AG09309 (cell line): ENCODE measurements at regions not wholly inside any gene's neighbourhood (a gene's known extent, or its start where the extent isn't known, plus 50 kb on each side); places are given as distances from the start of the nearest gene placed in this dataset.

Experiments used
- DNase-seq: peaks from one replicate; pipeline ENCODE4 v3.0.0-alpha.2; 2010; ENCODE audit warnings: low read depth
- H3K4me3 ChIP-seq: 2 replicates; pipeline ENCODE4 v1.5.1; 2011; ENCODE audit warnings: mild to moderate bottlenecking, low read depth, low read length, moderate library complexity; ENCODE audit not compliant: control insufficient read depth
- CTCF ChIP-seq: IDR thresholded peaks from 2 replicates; pipeline ENCODE4 v1.5.1; 2011; ENCODE audit warnings: mild to moderate bottlenecking, low read depth, low read length, inconsistent platforms; ENCODE audit not compliant: insufficient read depth, control insufficient read depth; ENCODE audit errors: missing control alignments

GRCh38 chr15:47954196-47954595 lies 166.6 kb upstream of the SLC24A5 start:
- no peak for DNase-seq
- TF ChIP-seq CTCF: no peak
- H3K4me3 ChIP-seq: no peak overlapping the region

- no peak for DNase-seq
- no peak for TF ChIP-seq CTCF
- no peak overlapping the region for H3K4me3 ChIP-seq
These were observed 165.8 kb upstream of the SLC24A5 start for GRCh38 chr15:47955021-47955420.

- H3K4me3 ChIP-seq: no peak overlapping the region
- no peak for TF ChIP-seq CTCF
- DNase-seq: no peak
These were observed 161.0 kb upstream of the SLC24A5 start for GRCh38 chr15:47959617-47960413.

- no peak for DNase-seq
- no peak for TF ChIP-seq CTCF
These were observed 159.2 kb upstream of the SLC24A5 start for GRCh38 chr15:47961401-47962090.

DNA sequence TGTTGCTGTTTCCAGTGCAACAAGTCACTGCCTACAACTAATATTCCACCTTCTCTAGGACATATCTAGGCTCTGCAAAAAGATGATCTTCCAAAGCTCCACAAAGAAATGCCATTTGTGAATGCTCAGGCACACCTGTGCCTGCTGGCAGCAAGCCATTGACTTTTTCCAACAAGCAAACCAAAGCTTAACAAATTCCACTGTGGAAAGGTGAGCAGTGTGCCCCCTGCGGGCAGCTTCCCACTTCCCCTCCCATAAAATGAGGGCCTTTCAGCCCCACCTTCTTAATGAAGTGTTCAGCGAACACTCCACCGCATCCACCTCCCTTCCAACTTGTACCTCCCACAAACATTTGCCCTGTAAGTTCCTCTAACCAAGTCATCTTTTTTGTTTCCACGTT lies 157.5 kb upstream of the SLC24A5 start:
- H3K4me3 ChIP-seq: no peak overlapping the region
- TF ChIP-seq CTCF: no peak
- no peak for DNase-seq

More at GRCh38 chr15:47961401-47962090, 159.2 kb upstream of the SLC24A5 start:
- H3K4me3 ChIP-seq: no peak overlapping the region

GRCh38 chr15:47964229-47964628 lies 156.6 kb upstream of the SLC24A5 start:
- no peak for TF ChIP-seq CTCF
- H3K4me3 ChIP-seq: no peak overlapping the region
- DNase-seq: no peak
